Testis (tissue), 2 donors: ENCODE measurements at regions not wholly inside any gene's neighbourhood (a gene's known extent, or its start where the extent isn't known, plus 50 kb on each side); places are given as distances from the start of the nearest gene placed in this dataset.

Experiments
- DNase-seq: peaks from one replicate; pipeline ENCODE4 v3.0.0-alpha.2; 2019
- H3K27ac ChIP-seq, 2 donors: fragments of 200-600 bp; sonication (generic); one replicate each; pipeline ENCODE4 v1.5.1; 2019
- H3K27me3 ChIP-seq: fragments of 200-600 bp; sonication (generic); one replicate; pipeline ENCODE4 v1.5.1; 2019
- H3K36me3 ChIP-seq: fragments of 200-600 bp; sonication (generic); one replicate; pipeline ENCODE4 v1.5.1; 2017; ENCODE audit warnings: low read depth; ENCODE audit errors: missing control alignments
- H3K4me1 ChIP-seq: fragments of 200-600 bp; sonication (generic); one replicate; pipeline ENCODE4 v1.5.1; 2019
- H3K4me3 ChIP-seq, 2 donors: fragments of 200-600 bp; sonication (generic); one replicate each; pipeline ENCODE4 v1.5.1; 2017 to 2019
- H3K9me3 ChIP-seq: fragments of 200-600 bp; sonication (generic); one replicate; pipeline ENCODE4 v1.5.1; 2017
- POLR2A ChIP-seq: fragments of 450-650 bp; IDR thresholded peaks from one replicate; pipeline ENCODE4 v1.6.1; 2017; ENCODE audit warnings: antibody characterized with exemption, mild to moderate bottlenecking, moderate library complexity
- WGBS, 2 donors: methylation state at CpG; one replicate each; pipeline ENCODE4 v1.1.5; 2018; 5-methylcytosine and 5-hydroxymethylcytosine counted together
- intact Hi-C: fragments of 100-400 bp; cut with DNase I; formaldehyde crosslinking; loops from one replicate; pipeline ENCODE4 v1.15.1; 2023; ENCODE audit warnings: low total_unique reads
- TF ChIP-seq, protein P1 (sequence below), 3 experiments: fragments of 450-650 bp in 2 of 3; fragments of 200-600 bp in 1 of 3; sonication (generic) in 1 of 3; IDR thresholded peaks; one replicate each; pipeline ENCODE4 v1.5.1; 2016 to 2019; ENCODE audit warnings: antibody characterized with exemption in 3 of 3, mild to moderate bottlenecking in 2 of 3, moderate library complexity in 1 of 3

DNA sequence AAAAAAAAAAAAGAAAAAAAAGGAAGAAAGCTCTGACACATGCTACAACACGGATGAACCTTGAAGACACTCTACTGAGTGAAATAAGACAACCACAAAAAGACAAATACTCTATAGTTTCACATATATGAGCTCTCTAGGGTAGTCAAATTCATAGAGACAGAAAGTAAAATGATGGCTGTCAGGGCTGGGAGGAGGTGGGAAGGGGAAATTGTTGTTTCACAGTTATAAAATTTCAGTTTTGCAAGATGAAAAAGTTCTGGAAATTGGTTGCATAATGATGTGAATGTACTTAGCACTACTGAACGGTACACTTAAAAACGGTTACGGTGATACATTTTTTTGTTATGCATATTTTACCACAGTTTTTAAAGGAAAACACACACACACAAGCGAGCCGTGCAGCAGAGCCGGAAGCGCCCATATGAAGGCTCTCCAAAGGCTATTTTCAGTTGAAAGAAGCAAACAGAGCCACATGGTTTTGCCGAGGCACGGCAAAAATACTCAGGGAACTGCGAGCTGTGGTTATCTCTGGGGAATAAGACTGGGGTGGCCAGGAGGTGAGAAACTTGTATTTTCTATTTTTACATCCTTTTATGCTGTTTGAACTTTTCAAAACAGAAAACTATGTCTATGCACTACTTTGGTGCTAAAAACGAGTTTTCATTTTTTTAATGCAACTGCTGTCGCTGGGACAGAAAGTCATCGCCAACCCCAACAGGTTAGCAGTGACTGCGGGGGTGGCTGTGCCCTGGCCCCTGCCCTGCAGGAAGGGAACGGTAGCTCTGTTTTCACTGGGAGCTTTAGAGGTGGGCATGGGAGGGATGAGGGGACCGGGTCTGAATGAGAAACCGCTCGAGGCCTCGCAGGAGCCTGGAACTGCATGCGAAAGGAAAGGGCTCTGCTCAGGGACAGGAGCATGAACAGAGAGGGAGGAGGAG is 132.9 kb downstream of the OAT start:
- intact Hi-C loops, result no loop called here
- no peak for DNase-seq
- H3K27me3 ChIP-seq, result no peaks in the 10 kb centered on the region
- no peak overlapping the region for H3K4me3 ChIP-seq
- H3K4me1 ChIP-seq, result no peaks in the 10 kb centered on the region
- TF ChIP-seq, protein P1, sequence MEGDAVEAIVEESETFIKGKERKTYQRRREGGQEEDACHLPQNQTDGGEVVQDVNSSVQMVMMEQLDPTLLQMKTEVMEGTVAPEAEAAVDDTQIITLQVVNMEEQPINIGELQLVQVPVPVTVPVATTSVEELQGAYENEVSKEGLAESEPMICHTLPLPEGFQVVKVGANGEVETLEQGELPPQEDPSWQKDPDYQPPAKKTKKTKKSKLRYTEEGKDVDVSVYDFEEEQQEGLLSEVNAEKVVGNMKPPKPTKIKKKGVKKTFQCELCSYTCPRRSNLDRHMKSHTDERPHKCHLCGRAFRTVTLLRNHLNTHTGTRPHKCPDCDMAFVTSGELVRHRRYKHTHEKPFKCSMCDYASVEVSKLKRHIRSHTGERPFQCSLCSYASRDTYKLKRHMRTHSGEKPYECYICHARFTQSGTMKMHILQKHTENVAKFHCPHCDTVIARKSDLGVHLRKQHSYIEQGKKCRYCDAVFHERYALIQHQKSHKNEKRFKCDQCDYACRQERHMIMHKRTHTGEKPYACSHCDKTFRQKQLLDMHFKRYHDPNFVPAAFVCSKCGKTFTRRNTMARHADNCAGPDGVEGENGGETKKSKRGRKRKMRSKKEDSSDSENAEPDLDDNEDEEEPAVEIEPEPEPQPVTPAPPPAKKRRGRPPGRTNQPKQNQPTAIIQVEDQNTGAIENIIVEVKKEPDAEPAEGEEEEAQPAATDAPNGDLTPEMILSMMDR (IDR thresholded peaks at IDR 0.05), result no peak
- no peak for TF ChIP-seq POLR2A
- no peaks in the 10 kb centered on the region for H3K36me3 ChIP-seq
- WGBS, 2 donors, result 63 to 71% methylated on average over 21 of the region's 21 CpGs
- H3K9me3 ChIP-seq, result no peaks in the 10 kb centered on the region
- H3K27ac ChIP-seq, result no peak overlapping the region

DNA sequence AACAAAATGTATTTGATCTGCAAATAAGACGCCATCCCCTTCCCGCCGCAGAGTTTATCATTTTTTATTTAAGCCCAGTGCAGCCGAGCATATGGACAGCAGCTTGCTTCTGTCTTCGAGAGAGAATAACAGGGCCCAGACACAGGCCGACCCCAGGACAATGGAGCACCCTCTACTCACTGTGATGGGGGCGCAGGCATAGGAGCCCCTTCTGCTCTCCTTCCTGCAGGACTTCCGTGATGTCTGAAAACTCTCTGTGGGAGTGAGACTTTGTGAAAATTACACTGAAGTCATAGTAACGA is 134.8 kb downstream of the OAT start:
- intact Hi-C loops, result no loop called here
- Histone ChIP-seq H3K4me1 (no peaks in the 10 kb centered on the region), H3K36me3 (no peaks in the 10 kb centered on the region), H3K4me3 (no peak overlapping the region), H3K27me3 (no peaks in the 10 kb centered on the region), H3K9me3 (no peaks in the 10 kb centered on the region), H3K27ac (no peak overlapping the region)
- 88 to 93% methylated on average over 9 of the region's 9 CpGs for WGBS, 2 donors
- no peak for TF ChIP-seq POLR2A
- TF ChIP-seq, protein P1 (IDR thresholded peaks at IDR 0.05), result no peak
- DNase-seq, result no peak

DNA sequence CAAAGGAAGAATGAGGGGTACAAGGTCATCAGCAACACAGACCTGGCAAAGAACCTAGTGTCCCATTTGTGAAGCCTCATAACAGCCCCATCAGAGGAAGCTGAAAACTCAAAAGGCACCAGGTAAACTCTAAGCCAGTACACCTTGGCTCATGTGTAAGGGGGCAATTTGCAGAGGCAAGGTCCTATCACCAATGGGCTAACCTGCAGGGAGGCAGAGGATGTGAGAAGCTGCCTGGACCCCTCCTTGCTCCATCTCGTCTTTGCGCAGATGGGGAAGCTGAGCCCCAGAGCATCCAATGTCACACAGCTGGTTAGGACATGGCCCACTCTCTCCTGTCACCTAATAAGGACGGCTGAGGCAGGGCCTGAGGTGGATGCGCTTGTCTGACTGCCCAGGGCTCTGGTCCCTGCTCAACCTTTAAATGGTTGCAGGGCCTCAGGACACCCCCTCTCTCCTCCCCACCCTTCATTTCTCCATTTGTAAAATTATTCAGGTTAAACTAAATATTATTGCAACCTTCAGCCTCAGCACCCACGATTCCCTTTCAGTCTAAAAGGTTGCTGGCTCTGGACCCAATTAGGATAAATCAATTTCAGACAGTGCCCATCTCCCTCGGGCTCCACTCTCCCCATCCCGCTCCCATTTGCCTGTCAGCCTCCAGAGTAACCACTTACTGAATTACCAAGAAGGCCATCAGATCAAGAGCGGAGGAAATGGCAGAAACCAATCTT is 135.3 kb downstream of the OAT start:
- Histone ChIP-seq H3K36me3 (no peaks in the 10 kb centered on the region), H3K4me1 (no peaks in the 10 kb centered on the region), H3K27me3 (no peaks in the 10 kb centered on the region), H3K27ac (no peak overlapping the region), H3K4me3 (no peak overlapping the region), H3K9me3 (no peaks in the 10 kb centered on the region)
- 88 to 89% methylated on average over 7 to 8 of the region's 8 CpGs for WGBS, 2 donors
- TF ChIP-seq, protein P1 (IDR thresholded peaks at IDR 0.05), result no peak
- no peak for TF ChIP-seq POLR2A
- intact Hi-C loops, result no loop called here
- DNase-seq, result no peak

DNA sequence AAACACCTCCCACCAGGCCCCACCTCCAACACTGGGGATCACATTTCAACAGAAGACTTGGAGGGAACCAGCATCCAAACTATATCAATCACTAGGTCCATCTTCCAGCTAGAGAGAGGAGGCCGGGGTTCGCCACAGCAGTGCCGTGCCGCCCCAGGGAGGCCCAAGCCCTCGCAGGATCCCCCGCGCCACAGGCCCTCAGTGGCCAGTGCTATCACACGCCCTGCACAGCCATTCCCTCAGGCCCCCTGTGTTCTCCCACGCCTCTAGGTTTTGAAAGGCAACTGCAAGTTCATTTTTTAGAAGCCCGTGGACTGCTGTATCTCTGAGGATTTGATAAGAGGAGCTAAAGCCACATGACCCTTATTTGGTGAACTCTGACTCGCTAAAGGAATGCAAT is 136.4 kb downstream of the OAT start:
- no peaks in the 10 kb centered on the region for H3K27me3 ChIP-seq
- H3K9me3 ChIP-seq, result no peaks in the 10 kb centered on the region

More for the DNA sequence above, 136.4 kb downstream of the OAT start:
- H3K4me3 ChIP-seq, result no peak overlapping the region
- intact Hi-C loops, result no loop called here
- no peak for DNase-seq
- H3K36me3 ChIP-seq, result no peaks in the 10 kb centered on the region
- TF ChIP-seq, protein P1 (IDR thresholded peaks at IDR 0.05), result no peak
- no peak for TF ChIP-seq POLR2A
- 89 to 92% methylated on average over 3 to 11 of the region's 11 CpGs for WGBS, 2 donors
- no peak overlapping the region for H3K27ac ChIP-seq
- H3K4me1 ChIP-seq, result no peaks in the 10 kb centered on the region
